ENCODE measurements at regions not wholly inside any gene's neighbourhood (a gene's known extent, or its start where the extent isn't known, plus 50 kb on each side); places are given as distances from the start of the nearest gene placed in this dataset.

GRCh38 chr2:120618830-120619229 is 116.8 kb upstream of the GLI2 start:
- no peak for TF ChIP-seq POLR2A (IDR thresholded peaks at IDR 0.05; ENCODE audit: low read depth, low read length)
- no peak for TF ChIP-seq POLR2AphosphoS5 (IDR thresholded peaks at IDR 0.05; ENCODE audit: low read depth, low read length)
- no peak for TF ChIP-seq TAF1 (IDR thresholded peaks at IDR 0.05; ENCODE audit: borderline replicate concordance, low read depth, low read length)
- FAIRE-seq (no peak), DNase-seq (ENCODE audit: insufficient read length) (no peak)

GRCh38 chr2:120619579-120619978 is 116.1 kb upstream of the GLI2 start:
- FAIRE-seq: no peak
- DNase-seq (ENCODE audit: insufficient read length): no peak
- TF ChIP-seq TAF1 (IDR thresholded peaks at IDR 0.05; ENCODE audit: borderline replicate concordance, low read depth, low read length): no peak
- no peak for TF ChIP-seq POLR2A (IDR thresholded peaks at IDR 0.05; ENCODE audit: low read depth, low read length)
- TF ChIP-seq POLR2AphosphoS5 (IDR thresholded peaks at IDR 0.05; ENCODE audit: low read depth, low read length): no peak

- FAIRE-seq: no peak
- DNase-seq (ENCODE audit: insufficient read length): no peak
- TF ChIP-seq POLR2A (IDR thresholded peaks at IDR 0.05; ENCODE audit: low read depth, low read length) (no peak), TAF1 (IDR thresholded peaks at IDR 0.05; ENCODE audit: borderline replicate concordance, low read depth, low read length) (no peak), POLR2AphosphoS5 (IDR thresholded peaks at IDR 0.05; ENCODE audit: low read depth, low read length) (no peak)
These were observed 115.5 kb upstream of the GLI2 start for GRCh38 chr2:120620025-120620793.

- DNase-seq (ENCODE audit: insufficient read length) (no peak), FAIRE-seq (no peak)
- no peak for TF ChIP-seq POLR2A (IDR thresholded peaks at IDR 0.05; ENCODE audit: low read depth, low read length)
- no peak for TF ChIP-seq TAF1 (IDR thresholded peaks at IDR 0.05; ENCODE audit: borderline replicate concordance, low read depth, low read length)
- no peak for TF ChIP-seq POLR2AphosphoS5 (IDR thresholded peaks at IDR 0.05; ENCODE audit: low read depth, low read length)
These were observed 113.4 kb upstream of the GLI2 start for GRCh38 chr2:120622159-120622869.

GRCh38 chr2:120622886-120623753 is 112.5 kb upstream of the GLI2 start:
- TF ChIP-seq POLR2A (IDR thresholded peaks at IDR 0.05; ENCODE audit: low read depth, low read length) (no peak), TAF1 (IDR thresholded peaks at IDR 0.05; ENCODE audit: borderline replicate concordance, low read depth, low read length) (no peak)
- DNase-seq (ENCODE audit: insufficient read length) (no peak), FAIRE-seq (no peak)

- DNase-seq (ENCODE audit: insufficient read length): no peak
- no peak for FAIRE-seq
- TF ChIP-seq TAF1 (IDR thresholded peaks at IDR 0.05; ENCODE audit: borderline replicate concordance, low read depth, low read length) (no peak), POLR2AphosphoS5 (IDR thresholded peaks at IDR 0.05; ENCODE audit: low read depth, low read length) (no peak), POLR2A (IDR thresholded peaks at IDR 0.05; ENCODE audit: low read depth, low read length) (no peak)
These were observed 111.5 kb upstream of the GLI2 start for GRCh38 chr2:120624061-120624737.

- TF ChIP-seq TAF1 (IDR thresholded peaks at IDR 0.05; ENCODE audit: borderline replicate concordance, low read depth, low read length): no peak
- TF ChIP-seq POLR2AphosphoS5 (IDR thresholded peaks at IDR 0.05; ENCODE audit: low read depth, low read length): no peak
- TF ChIP-seq POLR2A (IDR thresholded peaks at IDR 0.05; ENCODE audit: low read depth, low read length): no peak
- FAIRE-seq: no peak
- DNase-seq (ENCODE audit: insufficient read length): no peak
These were observed 110.8 kb upstream of the GLI2 start for GRCh38 chr2:120624738-120625446.

- TF ChIP-seq POLR2AphosphoS5 (IDR thresholded peaks at IDR 0.05; ENCODE audit: low read depth, low read length) (no peak), POLR2A (IDR thresholded peaks at IDR 0.05; ENCODE audit: low read depth, low read length) (no peak), TAF1 (IDR thresholded peaks at IDR 0.05; ENCODE audit: borderline replicate concordance, low read depth, low read length) (no peak)
- FAIRE-seq: no peak
- DNase-seq (ENCODE audit: insufficient read length): no peak
These were observed 109.7 kb upstream of the GLI2 start for GRCh38 chr2:120625865-120626560.

- no peak for DNase-seq (ENCODE audit: insufficient read length)
- FAIRE-seq: no peak
- TF ChIP-seq POLR2AphosphoS5 (IDR thresholded peaks at IDR 0.05; ENCODE audit: low read depth, low read length) (no peak), POLR2A (IDR thresholded peaks at IDR 0.05; ENCODE audit: low read depth, low read length) (no peak)
These were observed 109.1 kb upstream of the GLI2 start for GRCh38 chr2:120626566-120626965.

GRCh38 chr2:120628248-120628647 is 107.4 kb upstream of the GLI2 start:
- no peak for TF ChIP-seq POLR2A (IDR thresholded peaks at IDR 0.05; ENCODE audit: low read depth, low read length)
- FAIRE-seq (no peak), DNase-seq (ENCODE audit: insufficient read length) (no peak)
